NOMO-1 (cell line): ENCODE measurements at regions not wholly inside any gene's neighbourhood (a gene's known extent, or its start where the extent isn't known, plus 50 kb on each side); places are given as distances from the start of the nearest gene placed in this dataset.

ENCODE experiments used
- DNase-seq, 2 experiments: peaks; one replicate each; lab custom pipeline; 2025; ENCODE audit not compliant: unreplicated experiment in 2 of 2; lab: John Stamatoyannopoulos, UW

DNA sequence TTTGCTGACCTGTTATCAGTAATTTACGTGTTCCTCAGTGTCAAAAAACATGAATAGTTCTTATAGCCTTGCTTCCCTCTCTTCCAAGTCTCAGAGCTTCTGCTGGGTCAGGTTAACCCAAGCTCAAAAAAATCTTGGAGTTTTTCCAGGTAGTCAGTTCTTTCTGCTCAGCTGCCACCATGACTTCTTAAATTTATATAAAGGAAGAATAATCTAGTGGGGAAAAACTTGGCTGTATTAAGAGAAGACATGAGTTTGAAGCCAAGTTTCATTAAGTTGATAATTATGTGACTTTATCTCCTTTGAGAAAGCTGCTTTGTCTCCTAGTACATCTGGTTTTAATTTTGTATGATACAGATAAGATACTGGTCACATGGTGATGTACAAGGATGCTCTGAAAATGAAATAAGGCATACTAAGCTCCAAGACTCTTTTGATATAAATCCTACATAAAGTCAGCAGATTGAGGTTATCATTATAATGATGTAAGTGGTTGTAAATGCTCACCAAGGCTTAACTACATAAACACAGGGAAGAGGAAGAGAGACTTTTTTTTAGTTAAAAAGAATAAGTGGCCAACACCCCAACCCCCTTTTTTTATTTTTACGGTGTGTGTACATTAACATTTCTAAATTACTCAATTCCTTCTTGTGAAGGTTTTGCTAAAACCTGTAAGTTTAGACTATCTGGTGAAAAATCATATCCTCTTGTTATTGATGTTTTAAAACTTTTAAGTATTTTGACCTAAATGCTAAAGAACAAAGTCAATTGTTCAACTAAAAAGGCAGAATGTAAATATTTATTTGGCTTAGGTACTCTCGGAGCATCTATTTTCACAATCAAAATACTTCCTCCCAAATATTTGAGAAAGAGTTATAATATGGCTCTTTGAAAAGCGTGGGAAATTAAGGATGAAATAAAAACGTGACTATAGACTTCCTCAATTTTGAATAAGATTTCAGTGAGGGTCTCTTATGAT is 84.1 kb upstream of the SLC38A2 start:
- peak in 1 of 2 experiments; percentile 41 for DNase-seq

- DNase-seq = no peak
These were observed 83.2 kb upstream of the SLC38A2 start for GRCh38 chr12:46455648-46456352.

GRCh38 chr12:46454981-46455380 is 82.4 kb upstream of the SLC38A2 start:
- no peak for DNase-seq

GRCh38 chr12:46453428-46453827 is 80.9 kb upstream of the SLC38A2 start:
- no peak for DNase-seq

- no peak for DNase-seq
These were observed 80.2 kb upstream of the SLC38A2 start for GRCh38 chr12:46452776-46453175.

- DNase-seq = no peak
These were observed 79.6 kb upstream of the SLC38A2 start for GRCh38 chr12:46452061-46452615.

DNA sequence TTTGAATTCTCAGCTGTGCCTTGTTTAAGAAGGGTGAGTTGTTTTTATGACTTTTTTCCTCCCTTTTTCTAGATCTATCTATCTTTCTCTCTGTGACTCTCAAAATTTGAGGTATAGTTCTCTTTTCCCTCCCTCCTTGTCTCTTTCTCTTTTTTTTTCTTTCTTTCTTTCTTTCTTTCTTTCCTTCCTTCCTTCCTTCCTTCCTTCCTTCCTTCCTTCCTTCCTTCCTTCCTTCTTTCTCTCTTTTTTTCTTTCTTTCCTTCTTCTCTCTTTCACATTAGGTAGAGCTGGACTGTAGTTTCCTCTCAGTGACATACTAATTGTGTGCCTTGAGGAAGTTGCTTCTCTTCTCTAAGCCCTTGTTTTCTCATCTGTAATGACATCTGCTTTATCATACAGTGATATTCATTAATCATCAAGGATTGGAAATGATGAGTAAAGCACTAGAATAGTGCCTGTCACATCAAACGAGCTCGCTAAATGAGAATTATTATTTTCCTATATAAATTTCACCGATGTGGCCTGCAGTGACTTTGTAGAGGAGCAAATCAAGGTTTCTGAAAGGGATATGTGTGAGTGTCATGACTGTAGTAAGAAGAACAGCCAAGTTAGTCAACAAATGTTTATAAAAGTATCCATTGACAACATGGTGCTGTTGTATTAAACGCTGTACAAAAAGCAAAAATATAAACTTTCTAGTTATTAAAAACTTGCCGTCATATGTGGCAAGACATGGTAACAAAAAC is 78.9 kb upstream of the SLC38A2 start:
- no peak for DNase-seq

DNA sequence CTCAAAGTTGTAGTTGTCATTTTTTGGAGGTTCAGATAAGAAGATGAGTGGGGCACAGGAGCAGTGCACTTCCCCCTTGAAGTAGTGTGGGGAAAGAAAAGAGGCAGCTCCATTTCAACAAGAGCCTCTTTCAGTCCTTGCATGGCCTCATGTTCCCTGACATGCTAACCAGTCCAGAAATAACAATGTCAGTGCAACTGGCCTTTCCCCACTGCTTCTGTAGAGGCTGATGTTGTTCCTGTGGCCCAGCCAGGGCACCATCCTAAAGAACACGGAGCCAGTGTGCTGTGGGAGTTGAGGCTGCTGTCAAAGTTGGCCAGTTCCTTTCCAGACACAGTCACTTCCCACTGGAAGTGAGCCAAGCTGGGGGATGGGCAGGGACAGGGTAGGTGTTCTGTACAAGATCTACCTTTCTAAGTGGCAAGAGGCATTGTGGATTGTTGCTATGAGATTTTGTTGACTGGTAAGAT is 77.7 kb upstream of the SLC38A2 start:
- DNase-seq = no peak

GRCh38 chr12:46449856-46450255 is 77.3 kb upstream of the SLC38A2 start:
- DNase-seq = no peak

GRCh38 chr12:46449316-46449715 is 76.7 kb upstream of the SLC38A2 start:
- no peak for DNase-seq

DNA sequence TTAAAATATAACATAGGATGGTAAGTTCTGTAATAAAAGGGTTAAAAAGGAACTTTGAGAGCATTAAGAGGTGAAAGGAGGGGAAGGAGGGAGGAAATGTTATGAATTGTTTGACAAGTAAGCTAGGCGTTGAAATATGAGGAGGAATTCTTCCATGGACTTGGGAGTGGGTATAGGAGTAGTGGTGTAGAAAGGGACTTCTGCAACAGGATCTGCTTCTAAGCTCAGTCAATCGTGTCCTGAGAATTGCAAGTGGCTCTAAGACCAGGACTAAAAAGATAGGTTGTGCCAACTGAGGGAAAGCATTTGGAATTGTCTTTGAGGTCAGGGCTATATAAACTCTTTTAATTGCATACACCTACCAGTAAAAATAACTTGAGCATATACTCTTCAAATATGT is 74.1 kb upstream of the SLC38A2 start:
- no peak for DNase-seq

DNA sequence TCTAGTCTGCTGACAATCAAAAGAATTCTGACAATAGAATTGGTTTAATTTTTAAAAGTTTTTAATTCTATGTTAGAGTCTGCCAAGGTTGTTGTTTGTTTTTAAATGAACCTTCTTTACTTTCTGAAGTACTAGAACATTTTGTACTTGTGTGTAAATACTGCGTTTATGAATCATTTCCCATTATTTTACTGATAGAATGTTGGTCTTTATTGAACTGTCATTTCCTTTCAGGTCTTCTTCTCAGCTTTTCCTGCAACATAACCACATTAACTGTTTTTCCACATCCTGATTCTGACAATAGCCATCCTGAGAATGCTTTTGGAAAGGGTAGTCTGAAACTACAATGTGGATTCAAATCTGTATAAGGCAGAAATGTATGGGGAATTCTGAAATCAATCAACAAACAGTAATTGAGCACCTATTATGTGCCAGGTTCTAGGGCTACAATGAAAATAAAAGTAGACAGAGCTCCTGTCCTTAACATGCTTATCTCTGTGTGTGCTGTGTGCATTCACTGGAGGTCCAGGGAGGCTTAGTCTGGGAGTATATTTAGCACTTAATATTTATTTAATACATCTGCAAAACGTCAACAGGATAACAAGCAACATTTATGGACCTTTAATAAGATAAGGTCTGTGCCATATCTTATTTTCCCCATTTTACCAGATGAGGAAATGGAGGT is 73.1 kb upstream of the SLC38A2 start:
- DNase-seq = no peak

DNA sequence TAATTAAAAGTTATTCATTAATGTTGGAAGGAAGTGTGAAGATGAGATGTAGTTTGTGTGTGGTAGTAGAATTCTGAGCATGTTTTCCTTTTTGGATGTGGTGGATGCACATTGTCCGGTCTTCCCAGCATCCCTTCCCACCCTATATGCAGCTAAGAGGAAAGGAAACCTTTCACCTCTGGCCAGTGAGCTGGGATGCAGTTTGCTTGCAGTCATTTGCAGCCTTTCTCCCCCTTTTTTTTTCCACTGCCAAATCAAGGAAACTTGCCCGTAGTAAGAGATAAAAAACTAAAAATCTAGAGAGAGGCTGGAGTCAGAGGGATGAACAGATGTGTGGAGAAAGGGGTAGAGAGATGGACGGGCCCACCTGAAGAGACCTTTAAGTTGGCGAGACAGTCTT is 72.5 kb upstream of the SLC38A2 start:
- no peak for DNase-seq

GRCh38 chr12:46443594-46444263 is 71.2 kb upstream of the SLC38A2 start:
- no peak for DNase-seq

DNA sequence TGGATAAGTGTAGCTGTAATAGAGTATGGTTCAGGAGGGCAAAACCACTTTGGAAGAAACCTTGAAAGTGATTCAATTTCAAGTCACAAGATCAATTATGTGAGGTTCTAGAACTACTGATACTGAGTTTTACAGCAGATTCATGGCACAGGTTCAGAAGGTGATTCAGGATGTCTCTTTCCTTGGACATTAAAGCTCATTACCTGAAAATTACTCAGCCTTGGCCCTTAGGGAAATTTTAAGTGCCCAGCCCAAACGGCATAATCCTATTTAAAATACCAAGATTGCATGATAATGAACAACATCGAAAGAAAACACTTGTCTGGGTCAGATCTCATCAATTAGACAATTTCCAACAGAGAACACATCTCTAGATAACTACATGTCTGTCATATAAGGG is 70.2 kb upstream of the SLC38A2 start:
- DNase-seq = no peak

- DNase-seq = no peak
These were observed 69.7 kb upstream of the SLC38A2 start for GRCh38 chr12:46442239-46442638.

- no peak for DNase-seq
These were observed 67.4 kb upstream of the SLC38A2 start for GRCh38 chr12:46439793-46440511.

DNA sequence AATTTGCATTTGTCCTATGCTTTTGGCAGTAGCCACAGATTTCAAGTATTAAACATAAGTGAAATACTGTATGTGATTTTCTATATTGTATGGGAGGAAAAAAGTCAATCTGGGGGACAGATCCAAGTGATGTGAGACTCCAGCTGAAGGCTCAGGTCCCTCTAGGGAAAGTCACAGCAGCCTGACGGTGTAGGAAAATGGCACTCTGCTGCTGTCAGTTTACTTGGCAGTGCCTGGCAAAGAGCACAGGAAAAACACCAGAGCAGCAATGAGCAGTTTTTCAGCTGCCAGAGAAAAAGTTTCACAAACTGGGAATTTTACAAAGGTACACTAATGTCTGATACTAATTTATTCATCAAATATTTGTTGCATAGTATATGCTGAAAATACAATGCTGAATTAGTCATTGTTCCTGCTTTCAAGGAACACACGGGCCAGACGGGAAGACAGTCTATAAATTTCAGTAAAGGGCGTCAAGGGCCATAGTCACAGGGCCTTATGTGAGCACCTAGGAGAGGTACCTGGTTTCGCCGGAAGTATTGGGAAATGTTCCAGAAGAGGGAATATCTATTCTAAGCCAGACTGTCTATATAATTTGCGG is 66.2 kb upstream of the SLC38A2 start:
- no peak for DNase-seq

- no peak for DNase-seq
These were observed 65.7 kb upstream of the SLC38A2 start for GRCh38 chr12:46438256-46438655.
